IPS-15b (cell line): ENCODE measurements at regions not wholly inside any gene's neighbourhood (a gene's known extent, or its start where the extent isn't known, plus 50 kb on each side); places are given as distances from the start of the nearest gene placed in this dataset.
"Not testable (repeated sequence)": the region's sequence is repeated elsewhere in the genome, so short reads cannot be mapped to it uniquely, and the experiment has no call there.

ENCODE experiments used
- H3K27me3 ChIP-seq: one replicate; pipeline ENCODE4 v1.6.1; 2013; ENCODE audit warnings: low read length; ENCODE audit not compliant: control insufficient read depth, insufficient read depth
- H3K36me3 ChIP-seq: one replicate; pipeline ENCODE4 v1.6.1; 2013; ENCODE audit warnings: low read length; ENCODE audit not compliant: control insufficient read depth, insufficient read depth
- H3K4me1 ChIP-seq: one replicate; pipeline ENCODE4 v1.6.1; 2013; ENCODE audit warnings: mild to moderate bottlenecking, low read length; ENCODE audit not compliant: control insufficient read depth, insufficient read depth
- H3K4me3 ChIP-seq: one replicate; pipeline ENCODE4 v1.5.1; 2013; ENCODE audit warnings: low read depth, low read length
- H3K9ac ChIP-seq: one replicate; pipeline ENCODE4 v1.6.1; 2013; ENCODE audit warnings: low read depth, mild to moderate bottlenecking, low read length
- H3K9me3 ChIP-seq: one replicate; pipeline ENCODE4 v1.6.1; 2013; ENCODE audit warnings: mild to moderate bottlenecking, low read length; ENCODE audit not compliant: control insufficient read depth, insufficient read depth

- H3K27me3 ChIP-seq, result no peaks in the 10 kb centered on the region
- no peaks in the 10 kb centered on the region for H3K36me3 ChIP-seq
- H3K4me1 ChIP-seq, result no peaks in the 10 kb centered on the region
- no peak overlapping the region for H3K4me3 ChIP-seq
- no peaks in the 10 kb centered on the region for H3K9me3 ChIP-seq
- no peak overlapping the region for H3K9ac ChIP-seq
Observed at GRCh38 chr18:38688416-38688815, 1122.8 kb upstream of the CELF4 start.

GRCh38 chr18:38670486-38670885, 1104.9 kb upstream of the CELF4 start:
- no peak overlapping the region for H3K9ac ChIP-seq
- peaks cover 3% of the 10 kb centered on the region for H3K4me1 ChIP-seq
- no peaks in the 10 kb centered on the region for H3K9me3 ChIP-seq
- no peak overlapping the region for H3K4me3 ChIP-seq
- no peaks in the 10 kb centered on the region for H3K36me3 ChIP-seq
- H3K27me3 ChIP-seq, result no peaks in the 10 kb centered on the region

- Histone ChIP-seq H3K4me3 (no peak overlapping the region), H3K27me3 (no peaks in the 10 kb centered on the region), H3K9ac (no peak overlapping the region), H3K36me3 (no peaks in the 10 kb centered on the region), H3K4me1 (no peaks in the 10 kb centered on the region), H3K9me3 (no peaks in the 10 kb centered on the region)
Observed at GRCh38 chr18:38664929-38665328, 1099.3 kb upstream of the CELF4 start.

- Histone ChIP-seq H3K9ac (no peak overlapping the region), H3K4me1 (no peaks in the 10 kb centered on the region), H3K36me3 (no peaks in the 10 kb centered on the region)
Observed at GRCh38 chr18:38663682-38664081, 1098.1 kb upstream of the CELF4 start.

GRCh38 chr18:38663270-38663669, 1097.7 kb upstream of the CELF4 start:
- no peak overlapping the region for H3K9ac ChIP-seq

More at GRCh38 chr18:38663682-38664081, 1098.1 kb upstream of the CELF4 start:
- H3K4me3 ChIP-seq, result no peak overlapping the region
- no peaks in the 10 kb centered on the region for H3K9me3 ChIP-seq
- no peaks in the 10 kb centered on the region for H3K27me3 ChIP-seq

GRCh38 chr18:38654946-38655345, 1089.3 kb upstream of the CELF4 start:
- no peaks in the 10 kb centered on the region for H3K27me3 ChIP-seq
- H3K9me3 ChIP-seq, result no peaks in the 10 kb centered on the region
- no peaks in the 10 kb centered on the region for H3K4me1 ChIP-seq
- no peak overlapping the region for H3K4me3 ChIP-seq
- H3K9ac ChIP-seq, result no peak overlapping the region
- H3K36me3 ChIP-seq, result no peaks in the 10 kb centered on the region

More at GRCh38 chr18:38663270-38663669, 1097.7 kb upstream of the CELF4 start:
- no peaks in the 10 kb centered on the region for H3K4me1 ChIP-seq
- no peaks in the 10 kb centered on the region for H3K36me3 ChIP-seq
- H3K9me3 ChIP-seq, result no peaks in the 10 kb centered on the region
- H3K27me3 ChIP-seq, result no peaks in the 10 kb centered on the region
- H3K4me3 ChIP-seq, result no peak overlapping the region

GRCh38 chr18:38651736-38652135, 1086.1 kb upstream of the CELF4 start:
- Histone ChIP-seq H3K4me3 (no peak overlapping the region), H3K9me3 (no peaks in the 10 kb centered on the region), H3K36me3 (no peaks in the 10 kb centered on the region), H3K27me3 (no peaks in the 10 kb centered on the region), H3K4me1 (no peaks in the 10 kb centered on the region), H3K9ac (no peak overlapping the region)

GRCh38 chr18:38648179-38648578, 1082.6 kb upstream of the CELF4 start:
- Histone ChIP-seq H3K9me3 (no peaks in the 10 kb centered on the region), H3K36me3 (no peaks in the 10 kb centered on the region), H3K9ac (no peak overlapping the region), H3K4me1 (no peaks in the 10 kb centered on the region), H3K27me3 (no peaks in the 10 kb centered on the region), H3K4me3 (no peak overlapping the region)

- Histone ChIP-seq H3K4me1 (no peaks in the 10 kb centered on the region), H3K9ac (no peak overlapping the region), H3K27me3 (no peaks in the 10 kb centered on the region), H3K4me3 (no peak overlapping the region), H3K36me3 (no peaks in the 10 kb centered on the region), H3K9me3 (no peaks in the 10 kb centered on the region)
Observed at GRCh38 chr18:38646296-38646695, 1080.7 kb upstream of the CELF4 start.

- no peaks in the 10 kb centered on the region for H3K9me3 ChIP-seq
- no peak overlapping the region for H3K9ac ChIP-seq
- no peaks in the 10 kb centered on the region for H3K4me1 ChIP-seq
- H3K4me3 ChIP-seq, result no peak overlapping the region
- no peaks in the 10 kb centered on the region for H3K27me3 ChIP-seq
- H3K36me3 ChIP-seq, result no peaks in the 10 kb centered on the region
Observed at GRCh38 chr18:38644875-38645641, 1079.5 kb upstream of the CELF4 start.

- H3K9me3 ChIP-seq, result no peaks in the 10 kb centered on the region
- no peak overlapping the region for H3K4me3 ChIP-seq
- H3K36me3 ChIP-seq, result no peaks in the 10 kb centered on the region
- H3K27me3 ChIP-seq, result no peaks in the 10 kb centered on the region
- no peaks in the 10 kb centered on the region for H3K4me1 ChIP-seq
- H3K9ac ChIP-seq, result no peak overlapping the region
Observed at GRCh38 chr18:38642711-38643110, 1077.1 kb upstream of the CELF4 start.

- not testable (repeated sequence) for H3K27me3 ChIP-seq, H3K4me1 ChIP-seq, H3K9me3 ChIP-seq, H3K9ac ChIP-seq, H3K4me3 ChIP-seq, H3K36me3 ChIP-seq
Observed at GRCh38 chr18:38639700-38640099, 1074.1 kb upstream of the CELF4 start.
